ENCODE measurements at regions not wholly inside any gene's neighbourhood (a gene's known extent, or its start where the extent isn't known, plus 50 kb on each side); places are given as distances from the start of the nearest gene placed in this dataset.
A peak's percentile ranks its signal among the peaks of the same experiment; 100 is the strongest.

- TF ChIP-seq POLR2AphosphoS2 (conservative IDR thresholded peaks at IDR 0.05; ENCODE audit: low read length) (no peak), CHD2 (IDR thresholded peaks at IDR 0.05; ENCODE audit: low read length, partially characterized antibody) (no peak), CTCF (IDR thresholded peaks at IDR 0.05) (no peak), POLR2A (IDR thresholded peaks at IDR 0.05; ENCODE audit: low read length) (no peak), MAX (IDR thresholded peaks at IDR 0.05) (peak; percentile 58), RAD21 (conservative IDR thresholded peaks at IDR 0.05 in 1 of 2, IDR thresholded peaks at IDR 0.05 in 1 of 2) (no peak; a peak in 3 of 5 replicates), RNF2 (IDR thresholded peaks at IDR 0.05; ENCODE audit: borderline replicate concordance, low read depth) (no peak), ESRRA (IDR thresholded peaks at IDR 0.05; ENCODE audit: borderline replicate concordance, low read length) (no peak)
These were observed 298.7 kb upstream of the TCF21 start for GRCh38 chr6:133590196-133590595.

Data from A549 (cell line).